GM23338 (cell line): ENCODE measurements at regions not wholly inside any gene's neighbourhood (a gene's known extent, or its start where the extent isn't known, plus 50 kb on each side); places are given as distances from the start of the nearest gene placed in this dataset.

ENCODE experiments used
- ATAC-seq: fragments of 200-7000 bp; cut with Tn5 transposase; 3 replicates; pipeline ENCODE4 v1.9.1; 2020
- DNase-seq: peaks from one replicate; pipeline ENCODE4 v3.0.0-alpha.2; 2015; ENCODE audit warnings: low spot score
- H2AFZ ChIP-seq: fragments of 200-600 bp; sonication (generic); 2 replicates; pipeline ENCODE4 v1.8.0; 2016; ENCODE audit warnings: antibody characterized with exemption, mild to moderate bottlenecking, moderate library complexity
- H3F3A ChIP-seq: fragments of 200-600 bp; sonication (generic); replicated peaks from 2 replicates; pipeline ENCODE4 v1.8.0; 2017; ENCODE audit warnings: antibody characterized with exemption, mixed run types, low read depth
- H3K27ac ChIP-seq: fragments of 200-600 bp; sonication (generic); 2 replicates; pipeline ENCODE4 v1.6.1; 2016; ENCODE audit warnings: low read depth
- H3K27me3 ChIP-seq: fragments of 200-600 bp; sonication (generic); 2 replicates; pipeline ENCODE4 v1.8.0; 2016; ENCODE audit warnings: mild to moderate bottlenecking, mixed run types, moderate library complexity; ENCODE audit not compliant: insufficient read depth
- H3K36me3 ChIP-seq: fragments of 200-600 bp; sonication (generic); 2 replicates; pipeline ENCODE4 v1.8.0; 2016; ENCODE audit warnings: mild to moderate bottlenecking; ENCODE audit not compliant: insufficient read depth
- H3K4me1 ChIP-seq: fragments of 200-600 bp; sonication (generic); 2 replicates; pipeline ENCODE4 v1.8.0; 2016; ENCODE audit warnings: mild to moderate bottlenecking, moderate library complexity; ENCODE audit not compliant: insufficient read depth
- H3K4me2 ChIP-seq: fragments of 200-600 bp; sonication (generic); 2 replicates; pipeline ENCODE4 v1.7.1; 2017; ENCODE audit warnings: mixed run types
- H3K4me3 ChIP-seq: fragments of 200-600 bp; sonication (generic); 2 replicates; pipeline ENCODE4 v1.6.1; 2016; ENCODE audit warnings: mixed run types
- H3K79me2 ChIP-seq: fragments of 200-600 bp; sonication (generic); replicated peaks from 2 replicates; pipeline ENCODE4 v1.8.0; 2017; ENCODE audit warnings: mild to moderate bottlenecking; ENCODE audit not compliant: insufficient read depth
- H3K9me2 ChIP-seq: fragments of 200-600 bp; sonication (generic); 2 replicates; pipeline ENCODE4 v1.8.0; 2017; ENCODE audit not compliant: insufficient read depth
- H4K20me1 ChIP-seq: fragments of 200-600 bp; sonication (generic); replicated peaks from 2 replicates; pipeline ENCODE4 v1.8.0; 2017; ENCODE audit warnings: mild to moderate bottlenecking; ENCODE audit not compliant: insufficient read depth
- H3K27ac Mint-ChIP-seq: 2 replicates; pipeline ENCODE4 v1.8.0; 2020; ENCODE audit warnings: inconsistent platforms, mild to moderate bottlenecking, moderate library complexity, mixed read lengths
- H3K27me3 Mint-ChIP-seq: 3 replicates; pipeline ENCODE4 v1.8.0; 2022; ENCODE audit warnings: low read depth, mild to moderate bottlenecking, moderate library complexity, mixed read lengths, inconsistent platforms; ENCODE audit not compliant: insufficient read depth, poor library complexity
- H3K36me3 Mint-ChIP-seq: 3 replicates; pipeline ENCODE4 v1.8.0; 2021; ENCODE audit warnings: low read depth, mild to moderate bottlenecking, inconsistent platforms, moderate library complexity, mixed read lengths
- H3K4me1 Mint-ChIP-seq: 3 replicates; pipeline ENCODE4 v1.8.0; 2020; ENCODE audit warnings: mild to moderate bottlenecking, inconsistent platforms, mixed read lengths
- H3K4me3 Mint-ChIP-seq: 3 replicates; pipeline ENCODE4 v1.8.0; 2021; ENCODE audit warnings: moderate library complexity, mild to moderate bottlenecking, inconsistent platforms, mixed read lengths
- H3K9me3 Mint-ChIP-seq: 3 replicates; pipeline ENCODE4 v1.8.0; 2020; ENCODE audit warnings: moderate library complexity, mild to moderate bottlenecking, inconsistent platforms, mixed read lengths
- CREB1 ChIP-seq: fragments of 250-450 bp; sonication (Bioruptor Pico); IDR thresholded peaks from 2 replicates; pipeline ENCODE4 v1.5.0; 2020; ENCODE audit warnings: low read depth, mild to moderate bottlenecking, moderate library complexity
- ETS1 ChIP-seq: IDR thresholded peaks from 2 replicates; pipeline ENCODE4 v1.6.1; 2016; ENCODE audit warnings: antibody characterized with exemption
- EZH2 ChIP-seq: fragments of 200-600 bp; sonication (generic); IDR thresholded peaks from one replicate; pipeline ENCODE4 v1.8.0; 2017; ENCODE audit warnings: antibody characterized with exemption, mild to moderate bottlenecking, low read depth; ENCODE audit not compliant: unreplicated experiment
- EZH2phosphoT487 ChIP-seq: fragments of 200-600 bp; sonication (generic); IDR thresholded peaks from one replicate; pipeline ENCODE4 v1.8.1; 2018; ENCODE audit warnings: antibody characterized with exemption; ENCODE audit not compliant: unreplicated experiment
- JUNB ChIP-seq: IDR thresholded peaks from one replicate; pipeline ENCODE4 v1.6.1; 2016; ENCODE audit warnings: antibody characterized with exemption; ENCODE audit not compliant: unreplicated experiment
- NANOG ChIP-seq: IDR thresholded peaks from 2 replicates; pipeline ENCODE4 v1.6.1; 2016; ENCODE audit warnings: antibody characterized with exemption, borderline replicate concordance
- POLR2AphosphoS5 ChIP-seq: IDR thresholded peaks from 2 replicates; pipeline ENCODE4 v1.6.1; 2016; ENCODE audit warnings: antibody characterized with exemption, low read depth
- REST ChIP-seq: IDR thresholded peaks from one replicate; pipeline ENCODE4 v1.6.1; 2018; ENCODE audit warnings: antibody characterized with exemption; ENCODE audit not compliant: unreplicated experiment
- STAT1 ChIP-seq: IDR thresholded peaks from one replicate; pipeline ENCODE4 v1.6.1; 2016; ENCODE audit warnings: antibody characterized with exemption; ENCODE audit not compliant: unreplicated experiment
- ZNF114 ChIP-seq: fragments of 250-450 bp; sonication (Bioruptor Pico); IDR thresholded peaks from 2 replicates; pipeline ENCODE4 v1.5.0; 2020; ENCODE audit warnings: mild to moderate bottlenecking, moderate library complexity
- ZNF331 ChIP-seq: fragments of 250-450 bp; sonication (Bioruptor Pico); IDR thresholded peaks from 2 replicates; pipeline ENCODE4 v1.5.0; 2020; ENCODE audit warnings: low read depth, mild to moderate bottlenecking, moderate library complexity
- ZNF462 ChIP-seq: fragments of 250-450 bp; sonication (Bioruptor Pico); IDR thresholded peaks from 2 replicates; pipeline ENCODE4 v1.5.0; 2020; ENCODE audit warnings: mild to moderate bottlenecking, moderate library complexity

- Mint-ChIP-seq H3K4me3 (no peak overlapping the region), H3K36me3 (no peaks in the 10 kb centered on the region), H3K4me1 (no peaks in the 10 kb centered on the region), H3K9me3 (no peaks in the 10 kb centered on the region; the same call in 2 of the 3 replicates), H3K27me3 (no peaks in the 10 kb centered on the region), H3K27ac (no peak overlapping the region)
- no peaks in the 10 kb centered on the region for H4K20me1 ChIP-seq
- H3K9me2 ChIP-seq: no peaks in the 10 kb centered on the region
- H3K4me3 ChIP-seq: no peak overlapping the region
- no peak for ATAC-seq
- no peaks in the 10 kb centered on the region for H3F3A ChIP-seq
- H3K4me1 ChIP-seq: no peaks in the 10 kb centered on the region
- no peak overlapping the region for H2AFZ ChIP-seq
- no peak for DNase-seq
- no peak for TF ChIP-seq ZNF462 (CRISPR knock-in tag)
- TF ChIP-seq EZH2: no peak
- TF ChIP-seq EZH2phosphoT487: no peak
- no peak for TF ChIP-seq JUNB
- no peak for TF ChIP-seq CREB1 (CRISPR knock-in tag)
- no peak for TF ChIP-seq ETS1
- TF ChIP-seq ZNF331 (CRISPR knock-in tag): no peak
- no peak for TF ChIP-seq NANOG
- no peak for TF ChIP-seq ZNF114 (CRISPR knock-in tag)
- no peak for TF ChIP-seq REST
- no peak for TF ChIP-seq POLR2AphosphoS5
- TF ChIP-seq STAT1: no peak
- H3K4me2 ChIP-seq: no peak overlapping the region
- no peak overlapping the region for H3K27ac ChIP-seq
- H3K79me2 ChIP-seq: no peaks in the 10 kb centered on the region
- H3K36me3 ChIP-seq: no peaks in the 10 kb centered on the region
- H3K27me3 ChIP-seq: no peaks in the 10 kb centered on the region
Observed at GRCh38 chr3:177528306-177529070, 331.2 kb upstream of the TBL1XR1 start.
